BLaER1 treated with 17β-estradiol and CSF1 and Interleukin-3, amounts not matched to agents 10 nM and 100 nM (cell line): ENCODE measurements at regions not wholly inside any gene's neighbourhood (a gene's known extent, or its start where the extent isn't known, plus 50 kb on each side); places are given as distances from the start of the nearest gene placed in this dataset.
"Not testable (repeated sequence)": the region's sequence is repeated elsewhere in the genome, so short reads cannot be mapped to it uniquely, and the experiment has no call there.

Source experiments
- H3K27ac ChIP-seq, 11 experiments: shearing (Covaris generic); formaldehyde crosslinking; 2 replicates each; pipeline ENCODE4 v1.8.1; 2022
- H3K27me3 ChIP-seq, 11 experiments: shearing (Covaris generic); formaldehyde crosslinking; 2 replicates each; pipeline ENCODE4 v1.8.1; 2022
- H3K36me3 ChIP-seq, 11 experiments: shearing (Covaris generic); formaldehyde crosslinking; 2 replicates each; pipeline ENCODE4 v1.8.1; 2022
- H3K4me1 ChIP-seq, 10 experiments: shearing (Covaris generic); formaldehyde crosslinking; 2 replicates each; pipeline ENCODE4 v1.8.1; 2022
- H3K4me2 ChIP-seq, 11 experiments: shearing (Covaris generic); formaldehyde crosslinking; 2 replicates each; pipeline ENCODE4 v1.8.1; 2022
- H3K4me3 ChIP-seq, 10 experiments: shearing (Covaris generic); formaldehyde crosslinking; 2 replicates each; pipeline ENCODE4 v1.8.1; 2022
- H3K9ac ChIP-seq, 11 experiments: shearing (Covaris generic); formaldehyde crosslinking; 2 replicates each; pipeline ENCODE4 v1.8.1; 2022
- H3K9me3 ChIP-seq, 11 experiments: shearing (Covaris generic); formaldehyde crosslinking; replicated peaks in 1 of 11; 2 replicates each; pipeline ENCODE4 v1.8.1; 2022
- H4K20me1 ChIP-seq, 11 experiments: shearing (Covaris generic); formaldehyde crosslinking; 2 replicates each; pipeline ENCODE4 v1.8.1; 2022
- Cebpa-rat ChIP-seq, 11 experiments: shearing (Covaris generic); IDR thresholded peaks; 2 replicates each; pipeline ENCODE4 v1.8.1; 2022

DNA sequence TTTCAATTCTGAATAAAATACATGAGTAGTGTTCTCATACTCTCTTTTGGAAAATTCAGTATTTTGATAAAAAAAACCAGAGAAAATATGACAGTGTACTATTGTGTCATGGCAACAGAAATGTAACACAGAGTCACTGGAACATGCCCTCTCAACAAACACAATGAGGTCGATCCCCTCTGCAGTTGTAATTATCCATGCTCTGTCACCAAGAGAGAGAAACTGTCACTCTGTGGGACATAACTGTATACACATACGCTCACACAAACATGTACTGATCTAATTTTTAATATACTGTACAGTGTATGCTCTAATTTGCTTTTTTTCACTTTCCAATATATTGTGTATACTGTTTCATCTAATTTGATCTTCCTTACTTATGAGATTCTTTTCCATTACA is 1136.8 kb upstream of the TENM3 start:
- H3K4me2 ChIP-seq: no peak overlapping the region
- no peaks in the 10 kb centered on the region for H4K20me1 ChIP-seq
- no peak overlapping the region for H3K4me3 ChIP-seq
- H3K27me3 ChIP-seq: no peaks in the 10 kb centered on the region
- no peak overlapping the region for H3K27ac ChIP-seq
- H3K9me3 ChIP-seq: no peaks in the 10 kb centered on the region
- no peak for TF ChIP-seq Cebpa-rat (IDR thresholded peaks at IDR 0.05)
- H3K4me1 ChIP-seq: no peaks in the 10 kb centered on the region
- H3K36me3 ChIP-seq: no peaks in the 10 kb centered on the region
- H3K9ac ChIP-seq: no peak overlapping the region

DNA sequence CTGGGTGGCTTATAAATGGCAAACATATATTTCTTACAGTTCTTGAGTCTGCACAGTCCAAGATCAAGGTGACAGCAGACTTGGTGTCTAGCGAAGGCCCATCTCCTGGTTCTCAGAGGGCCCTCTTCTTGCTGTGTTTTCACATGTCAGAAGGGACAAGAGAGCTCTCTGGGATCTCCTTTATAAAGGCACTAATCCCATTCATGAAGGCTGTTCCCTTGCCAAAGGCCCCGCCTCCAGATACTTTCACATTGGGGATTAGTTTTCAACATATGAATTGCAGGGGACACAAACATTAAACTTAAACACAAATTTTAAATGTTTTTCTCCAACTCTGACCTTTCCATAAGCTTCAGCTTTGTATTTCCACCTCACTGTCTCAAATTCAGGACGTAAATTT is 1135.0 kb upstream of the TENM3 start:
- TF ChIP-seq Cebpa-rat (IDR thresholded peaks at IDR 0.05): no peak
- no peak overlapping the region for H3K4me2 ChIP-seq
- no peaks in the 10 kb centered on the region for H3K27me3 ChIP-seq
- H4K20me1 ChIP-seq: no peaks in the 10 kb centered on the region
- H3K9ac ChIP-seq: no peak overlapping the region
- no peaks in the 10 kb centered on the region for H3K36me3 ChIP-seq
- H3K4me1 ChIP-seq: no peaks in the 10 kb centered on the region
- H3K9me3 ChIP-seq: no peaks in the 10 kb centered on the region
- no peak overlapping the region for H3K4me3 ChIP-seq
- H3K27ac ChIP-seq: no peak overlapping the region

DNA sequence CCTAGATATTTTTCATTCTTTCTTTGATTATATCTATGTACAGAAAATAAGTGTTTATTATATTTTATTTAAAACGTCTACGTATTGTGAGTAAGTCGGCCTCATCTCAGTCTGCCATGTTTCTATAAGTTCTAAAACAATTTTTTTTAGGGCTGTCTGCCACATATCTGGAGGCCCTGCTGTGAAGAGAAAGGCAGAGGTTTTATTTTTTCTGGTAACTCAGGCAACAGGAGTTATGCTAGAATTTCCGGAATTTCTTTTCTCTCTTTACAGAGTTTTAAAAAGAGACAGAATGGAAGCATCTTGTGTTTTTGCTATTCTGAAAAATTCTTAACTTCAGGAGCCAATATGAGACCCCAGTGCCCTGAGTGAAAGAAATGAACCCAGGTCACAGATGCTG is 1124.0 kb upstream of the TENM3 start:
- Histone ChIP-seq H3K4me2 (no peak overlapping the region), H3K4me3 (no peak overlapping the region), H4K20me1 (no peaks in the 10 kb centered on the region), H3K27me3 (no peaks in the 10 kb centered on the region), H3K4me1 (no peaks in the 10 kb centered on the region), H3K9me3 (no peaks in the 10 kb centered on the region), H3K36me3 (no peaks in the 10 kb centered on the region), H3K27ac (no peak overlapping the region), H3K9ac (no peak overlapping the region)
- no peak for TF ChIP-seq Cebpa-rat (IDR thresholded peaks at IDR 0.05)

- H4K20me1 ChIP-seq: no peaks in the 10 kb centered on the region
- TF ChIP-seq Cebpa-rat (IDR thresholded peaks at IDR 0.05): no peak
- no peaks in the 10 kb centered on the region for H3K9me3 ChIP-seq
- no peaks in the 10 kb centered on the region for H3K4me1 ChIP-seq
- H3K4me2 ChIP-seq: no peak overlapping the region
- H3K27ac ChIP-seq: no peak overlapping the region
- H3K9ac ChIP-seq: no peak overlapping the region
- no peaks in the 10 kb centered on the region for H3K27me3 ChIP-seq
- no peaks in the 10 kb centered on the region for H3K36me3 ChIP-seq
- H3K4me3 ChIP-seq: no peak overlapping the region
Measured at GRCh38 chr4:181121733-181122132, 1121.5 kb upstream of the TENM3 start.

DNA sequence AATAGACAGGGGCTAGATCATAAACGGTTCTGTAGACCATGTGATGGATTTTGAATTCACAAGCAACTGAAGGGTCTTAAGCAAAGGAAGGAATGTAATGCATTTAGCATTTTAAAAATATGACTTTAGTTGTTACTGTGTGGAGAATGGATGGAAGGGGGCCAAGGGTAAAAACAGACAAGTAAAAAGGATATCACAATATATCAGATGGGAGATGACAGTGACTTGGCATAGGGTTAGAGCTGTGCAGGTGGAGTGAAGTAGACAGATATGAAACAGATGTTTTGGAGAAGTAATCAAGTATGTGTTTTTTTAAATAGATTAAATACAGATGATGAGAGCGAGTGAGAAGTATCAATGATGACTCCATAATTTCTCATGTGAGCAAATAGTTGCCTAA is 1116.0 kb upstream of the TENM3 start:
- TF ChIP-seq Cebpa-rat (IDR thresholded peaks at IDR 0.05): no peak

DNA sequence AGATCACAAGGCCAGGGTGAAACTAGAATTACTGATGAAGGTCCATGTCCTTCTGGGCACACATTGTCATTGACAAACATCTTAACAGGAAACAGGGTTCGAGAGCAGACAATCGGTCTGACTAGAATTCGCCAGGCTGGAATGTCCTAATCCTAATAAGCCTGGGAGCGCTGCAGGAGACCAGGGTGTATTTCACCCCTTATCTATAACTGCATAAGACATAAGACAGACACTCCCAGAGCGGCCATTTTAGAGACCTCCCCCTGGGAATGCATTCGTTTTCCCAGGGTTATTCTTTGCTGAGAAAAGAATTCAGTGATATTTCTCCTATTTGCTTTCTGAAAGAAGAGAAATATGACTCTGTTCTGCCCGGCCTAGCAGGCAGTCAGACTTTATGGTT is 1112.9 kb upstream of the TENM3 start:
- not testable (repeated sequence) for H3K27ac ChIP-seq, H3K36me3 ChIP-seq, H3K9ac ChIP-seq, H3K4me2 ChIP-seq, H4K20me1 ChIP-seq, H3K4me3 ChIP-seq, H3K4me1 ChIP-seq, H3K27me3 ChIP-seq
- H3K9me3 ChIP-seq: peaks cover 31 to 56% (median 42%) of the 10 kb centered on the region in 11 experiments

More for the DNA sequence above, 1116.0 kb upstream of the TENM3 start:
- no peak overlapping the region for H3K27ac ChIP-seq
- no peak overlapping the region for H3K9ac ChIP-seq
- no peaks in the 10 kb centered on the region for H3K27me3 ChIP-seq
- no peaks in the 10 kb centered on the region for H4K20me1 ChIP-seq
- H3K9me3 ChIP-seq: peaks cover 31 to 44% (median 38%) of the 10 kb centered on the region in 11 experiments
- no peaks in the 10 kb centered on the region for H3K4me1 ChIP-seq
- no peaks in the 10 kb centered on the region for H3K36me3 ChIP-seq
- no peak overlapping the region for H3K4me2 ChIP-seq
- H3K4me3 ChIP-seq: no peak overlapping the region

- Histone ChIP-seq H3K27ac (no peak overlapping the region), H4K20me1 (no peaks in the 10 kb centered on the region), H3K4me2 (no peak overlapping the region), H3K9me3 (peaks cover 0 to 12% (median 3%) of the 10 kb centered on the region in 11 experiments; a peak in 8 of 22 replicates), H3K9ac (no peak overlapping the region), H3K4me1 (no peaks in the 10 kb centered on the region), H3K36me3 (no peaks in the 10 kb centered on the region), H3K27me3 (no peaks in the 10 kb centered on the region), H3K4me3 (no peak overlapping the region)
- no peak for TF ChIP-seq Cebpa-rat (IDR thresholded peaks at IDR 0.05)
Measured at GRCh38 chr4:181137351-181137750, 1105.9 kb upstream of the TENM3 start.

DNA sequence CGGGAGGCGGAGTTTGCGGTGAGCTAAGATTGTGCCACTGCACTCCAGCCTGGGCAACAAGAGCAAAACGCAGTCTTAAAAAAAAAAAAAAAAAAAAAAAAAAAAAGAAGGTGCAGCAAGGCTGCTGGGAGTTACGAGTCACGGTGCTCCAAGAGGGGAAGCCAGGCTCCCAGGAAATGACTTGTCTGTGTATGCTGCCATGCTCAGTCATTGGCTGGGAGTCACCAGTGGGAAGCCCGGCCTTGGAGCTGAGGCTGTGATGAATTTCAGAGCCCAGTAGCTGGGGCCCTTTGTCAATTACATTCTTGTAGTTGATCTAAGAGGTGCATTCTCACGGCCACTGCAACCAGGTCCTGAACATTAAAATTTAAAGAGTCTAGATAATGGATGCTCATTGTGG is 1105.1 kb upstream of the TENM3 start:
- Histone ChIP-seq H3K4me1 (no peaks in the 10 kb centered on the region), H3K27me3 (no peaks in the 10 kb centered on the region), H3K4me2 (no peak overlapping the region), H3K36me3 (no peaks in the 10 kb centered on the region), H3K9ac (no peak overlapping the region), H3K9me3 (peaks cover 0 to 4% (median 0%) of the 10 kb centered on the region in 11 experiments; a peak in 3 of 22 replicates), H3K4me3 (no peak overlapping the region), H3K27ac (no peak overlapping the region), H4K20me1 (no peaks in the 10 kb centered on the region)
- no peak for TF ChIP-seq Cebpa-rat (IDR thresholded peaks at IDR 0.05)

- no peak overlapping the region for H3K27ac ChIP-seq
- H3K9ac ChIP-seq: no peak overlapping the region
- no peaks in the 10 kb centered on the region for H3K9me3 ChIP-seq
- H3K4me2 ChIP-seq: no peak overlapping the region
- H3K4me1 ChIP-seq: no peaks in the 10 kb centered on the region
- no peak overlapping the region for H3K4me3 ChIP-seq
- TF ChIP-seq Cebpa-rat (IDR thresholded peaks at IDR 0.05): no peak
- no peaks in the 10 kb centered on the region for H3K27me3 ChIP-seq
- no peaks in the 10 kb centered on the region for H3K36me3 ChIP-seq
- H4K20me1 ChIP-seq: no peaks in the 10 kb centered on the region
Measured at GRCh38 chr4:181140037-181140603, 1103.1 kb upstream of the TENM3 start.

- H3K27ac ChIP-seq: no peak overlapping the region
- TF ChIP-seq Cebpa-rat (IDR thresholded peaks at IDR 0.05): peak in 10 of 11 experiments; percentile 21 to 96 (median 92); a peak in 18 of 22 replicates
- no peak overlapping the region for H3K4me2 ChIP-seq
Measured at GRCh38 chr4:181143250-181143854, 1099.8 kb upstream of the TENM3 start.

More at GRCh38 chr4:181143250-181143854, 1099.8 kb upstream of the TENM3 start:
- H3K9me3 ChIP-seq: no peaks in the 10 kb centered on the region
- no peak overlapping the region for H3K9ac ChIP-seq
- H4K20me1 ChIP-seq: no peaks in the 10 kb centered on the region
- H3K4me3 ChIP-seq: no peak overlapping the region
- no peaks in the 10 kb centered on the region for H3K27me3 ChIP-seq
- H3K4me1 ChIP-seq: peaks cover 0 to 7% (median 0%) of the 10 kb centered on the region in 10 experiments; a peak in 2 of 20 replicates
- no peaks in the 10 kb centered on the region for H3K36me3 ChIP-seq
